H1 (cell line): ENCODE measurements at regions not wholly inside any gene's neighbourhood (a gene's known extent, or its start where the extent isn't known, plus 50 kb on each side); places are given as distances from the start of the nearest gene placed in this dataset.
A peak's percentile ranks its signal among the peaks of the same experiment; 100 is the strongest.

Experiments
- CTCF ChIA-PET: fragments of 300-600 bp; sonication (Branson Sonifier 250); formaldehyde crosslinking; loops from one replicate; lab custom pipeline; 2021; ENCODE audit not compliant: partially characterized antibody; lab: Charles Lee
- POLR2A ChIA-PET: fragments of 300-600 bp; sonication (Branson Sonifier 250); formaldehyde crosslinking; loops from one replicate; lab custom pipeline; 2021; ENCODE audit warnings: inconsistent platforms; ENCODE audit not compliant: partially characterized antibody; lab: Charles Lee
- DNase-seq, 2 experiments: peaks; one replicate each; pipeline versions ENCODE4 v3.0.0 to v3.0.0-alpha.2; 2010 to 2022; ENCODE audit warnings: low spot score in 2 of 2, low read depth in 1 of 2, mixed read lengths in 1 of 2
- FAIRE-seq: peaks from 2 replicates; lab custom pipeline; 2011; peaks lifted over from hg19 to GRCh38; lab: Jason Lieb, UNC
- H2AFZ ChIP-seq: 2 replicates; pipeline ENCODE4 v1.8.1; 2012; ENCODE audit warnings: low read length, inconsistent platforms
- H2AK5ac ChIP-seq: 2 replicates; pipeline ENCODE4 v1.6.1; 2013; ENCODE audit warnings: low read depth, low read length
- H2BK120ac ChIP-seq: replicated peaks from 2 replicates; pipeline ENCODE3; 2013; ENCODE audit warnings: low read depth, low read length, inconsistent platforms
- H2BK12ac ChIP-seq: 2 replicates; pipeline ENCODE4 v1.6.1; 2013; ENCODE audit warnings: low read depth, low read length
- H2BK15ac ChIP-seq: 2 replicates; pipeline ENCODE4 v1.6.1; 2013; ENCODE audit warnings: low read length
- H2BK20ac ChIP-seq: 2 replicates; pipeline ENCODE4 v1.6.1; 2013; ENCODE audit warnings: low read length
- H2BK5ac ChIP-seq: 2 replicates; pipeline ENCODE4 v1.6.1; 2013; ENCODE audit warnings: low read depth, low read length
- H3K14ac ChIP-seq: 2 replicates; pipeline ENCODE4 v1.6.1; 2013; ENCODE audit warnings: inconsistent platforms; ENCODE audit not compliant: insufficient read length
- H3K18ac ChIP-seq: 2 replicates; pipeline ENCODE4 v1.6.1; 2013; ENCODE audit warnings: low read length; ENCODE audit errors: extremely low read depth
- H3K23ac ChIP-seq: 2 replicates; pipeline ENCODE4 v1.6.1; 2013; ENCODE audit warnings: inconsistent platforms; ENCODE audit not compliant: insufficient read length
- H3K23me2 ChIP-seq: 2 replicates; pipeline ENCODE4 v1.6.1; 2013; ENCODE audit warnings: low read depth, low read length
- H3K27ac ChIP-seq: 2 replicates; pipeline ENCODE4 v1.6.1; 2011; ENCODE audit warnings: low read depth, low read length, inconsistent platforms
- H3K27me3 ChIP-seq, 4 experiments: replicated peaks in 1 of 4; 1 replicate in 1 of 4; 2 replicates in 3 of 4; pipeline versions ENCODE4 v1.6.1 to v1.8.1; 2011 to 2013; ENCODE audit warnings: low read length in 3 of 4, mild to moderate bottlenecking in 3 of 4, inconsistent platforms in 2 of 4, mixed read lengths in 2 of 4, moderate library complexity in 1 of 4; ENCODE audit not compliant: control insufficient read depth in 3 of 4, insufficient read depth in 3 of 4; ENCODE audit errors: extremely low read depth in 1 of 4
- H3K36me3 ChIP-seq, 4 experiments: 2 replicates each; pipeline versions ENCODE4 v1.6.1 to v1.8.1; 2011 to 2013; ENCODE audit warnings: mild to moderate bottlenecking in 4 of 4, low read length in 3 of 4, moderate library complexity in 2 of 4, control low read depth in 1 of 4, inconsistent platforms in 1 of 4; ENCODE audit not compliant: insufficient read depth in 4 of 4, control insufficient read depth in 2 of 4
- H3K4ac ChIP-seq: replicated peaks from 2 replicates; pipeline ENCODE3; 2013; ENCODE audit warnings: low read length, low read depth, mixed read lengths, inconsistent platforms; ENCODE audit not compliant: insufficient read length
- H3K4me1 ChIP-seq, 4 experiments: replicated peaks in 1 of 4; 1 replicate in 1 of 4; 2 replicates in 3 of 4; pipeline versions ENCODE4 v1.6.1 to v1.8.1; 2011 to 2013; ENCODE audit warnings: low read length in 3 of 4, inconsistent platforms in 2 of 4, mixed read lengths in 1 of 4; ENCODE audit not compliant: insufficient read depth in 4 of 4, control insufficient read depth in 3 of 4
- H3K4me2 ChIP-seq, 2 experiments: 2 replicates each; pipeline versions ENCODE4 v1.6.1 to v1.8.1; 2011 to 2013; ENCODE audit warnings: low read depth in 2 of 2, low read length in 2 of 2, control low read depth in 1 of 2, inconsistent platforms in 1 of 2, mild to moderate bottlenecking in 1 of 2; ENCODE audit not compliant: insufficient read depth in 1 of 2
- H3K4me3 ChIP-seq, 4 experiments: fragments of 200-600, 300-600 bp in 1 of 4; sonication (generic), shearing (Covaris generic), sonication (Bioruptor Twin) in 1 of 4; 2 replicates each; pipeline versions ENCODE4 v1.5.1 to v1.8.1; 2011 to 2016; ENCODE audit warnings: low read length in 4 of 4, low read depth in 3 of 4, control low read depth in 2 of 4, inconsistent platforms in 2 of 4, mild to moderate bottlenecking in 2 of 4, mixed read lengths in 1 of 4, moderate library complexity in 1 of 4; ENCODE audit not compliant: insufficient read depth in 2 of 4; ENCODE audit errors: extremely low read depth in 1 of 4
- H3K56ac ChIP-seq: replicated peaks from 2 replicates; pipeline ENCODE3; 2013; ENCODE audit warnings: low read depth, mild to moderate bottlenecking, mixed read lengths, low read length, inconsistent platforms; ENCODE audit not compliant: insufficient read length
- H3K79me1 ChIP-seq: 2 replicates; pipeline ENCODE4 v1.6.1; 2013; ENCODE audit warnings: low read depth, low read length, control low read depth
- H3K79me2 ChIP-seq, 2 experiments: 2 replicates each; pipeline versions ENCODE4 v1.6.1 to v1.8.1; 2012 to 2013; ENCODE audit warnings: low read length in 2 of 2, mild to moderate bottlenecking in 2 of 2, inconsistent platforms in 1 of 2; ENCODE audit not compliant: insufficient read depth in 2 of 2, control insufficient read depth in 1 of 2
- H3K9ac ChIP-seq, 4 experiments: replicated peaks in 1 of 4; 1 replicate in 1 of 4; 2 replicates in 3 of 4; pipeline versions ENCODE4 v1.6.1 to v1.8.1; 2011 to 2013; ENCODE audit warnings: low read depth in 3 of 4, low read length in 3 of 4, control low read depth in 2 of 4, mild to moderate bottlenecking in 2 of 4, moderate library complexity in 2 of 4, inconsistent platforms in 1 of 4; ENCODE audit errors: extremely low read depth in 1 of 4
- H3K9me3 ChIP-seq, 2 experiments: 2 replicates each; pipeline versions ENCODE4 v1.6.1 to v1.8.1; 2012 to 2013; ENCODE audit warnings: mild to moderate bottlenecking in 2 of 2, moderate library complexity in 2 of 2, control low read depth in 1 of 2, inconsistent platforms in 1 of 2, low read depth in 1 of 2, low read length in 1 of 2, mixed read lengths in 1 of 2; ENCODE audit not compliant: insufficient read depth in 2 of 2
- H4K20me1 ChIP-seq, 2 experiments: replicated peaks in 1 of 2; 2 replicates each; pipeline versions ENCODE3 to v1.8.1; 2011 to 2013; ENCODE audit warnings: inconsistent platforms in 2 of 2, low read length in 2 of 2, mild to moderate bottlenecking in 1 of 2; ENCODE audit not compliant: insufficient read depth in 2 of 2, control insufficient read depth in 1 of 2
- H4K5ac ChIP-seq: 2 replicates; pipeline ENCODE4 v1.6.1; 2013; ENCODE audit warnings: low read length, low read depth, mixed read lengths, inconsistent platforms; ENCODE audit not compliant: insufficient read length
- H4K8ac ChIP-seq: 2 replicates; pipeline ENCODE4 v1.8.0; 2013; ENCODE audit warnings: mild to moderate bottlenecking, moderate library complexity, low read length, inconsistent platforms; ENCODE audit not compliant: insufficient read depth; ENCODE audit errors: extremely low read depth
- H4K91ac ChIP-seq: replicated peaks from 2 replicates; pipeline ENCODE3; 2013; ENCODE audit warnings: low read length, mixed read lengths, inconsistent platforms; ENCODE audit not compliant: insufficient read length
- CBX5 ChIP-seq: fragments of 300-800, 300-1000 bp; sonication (generic); IDR thresholded peaks from 2 replicates; pipeline ENCODE4 v1.7.1; 2016; ENCODE audit warnings: antibody characterized with exemption, low read length, low read depth
- CREB1 ChIP-seq: IDR thresholded peaks from 2 replicates; pipeline ENCODE4 v1.6.1; 2012; ENCODE audit warnings: inconsistent platforms
- EGR1 ChIP-seq: IDR thresholded peaks from 2 replicates; pipeline ENCODE4 v1.6.1; 2011; ENCODE audit warnings: low read depth, low read length, borderline replicate concordance
- FOSL1 ChIP-seq: IDR thresholded peaks from 2 replicates; pipeline ENCODE4 v1.6.1; 2011; ENCODE audit warnings: mild to moderate bottlenecking, low read depth, low read length, moderate library complexity; ENCODE audit not compliant: insufficient read depth
- JUND ChIP-seq: IDR thresholded peaks from 2 replicates; pipeline ENCODE4 v1.6.1; 2011; ENCODE audit warnings: mild to moderate bottlenecking, improper control_type of control experiment, low read length
- MAFK ChIP-seq: IDR thresholded peaks from 2 replicates; pipeline ENCODE4 v1.6.1; 2012; ENCODE audit warnings: low read depth, mild to moderate bottlenecking, improper control_type of control experiment, low read length
- RFX5 ChIP-seq: IDR thresholded peaks from 2 replicates; pipeline ENCODE4 v1.6.1; 2011; ENCODE audit warnings: low read depth, low read length, improper control_type of control experiment, borderline replicate concordance
- RNF2 ChIP-seq: fragments of 200-900, 300-1000 bp; sonication (generic); IDR thresholded peaks from 2 replicates; pipeline ENCODE4 v1.7.1; 2016; ENCODE audit warnings: borderline replicate concordance, low read depth, mild to moderate bottlenecking, antibody characterized with exemption, low read length; ENCODE audit not compliant: poor library complexity, severe bottlenecking; ENCODE audit errors: missing control alignments
- SP4 ChIP-seq: IDR thresholded peaks from 2 replicates; pipeline ENCODE4 v1.6.1; 2012; ENCODE audit warnings: low read length, inconsistent platforms
- SRF ChIP-seq: IDR thresholded peaks from 2 replicates; pipeline ENCODE4 v1.6.1; 2011; ENCODE audit warnings: mild to moderate bottlenecking, low read depth, low read length, moderate library complexity
- WGBS, 2 experiments: shearing (Covaris generic) in 1 of 2; methylation state at CpG; one replicate each; pipeline versions ENCODE4 v1.1.6 to v1.1.7; 2013 to 2015; ENCODE audit warnings: low lambda C conversion rate in 2 of 2, mixed read lengths in 2 of 2, inconsistent platforms in 1 of 2, low coverage in 1 of 2, missing lambda C conversion rate in 1 of 2; ENCODE audit not compliant: insufficient replicate concordance in 2 of 2, insufficient coverage in 1 of 2, insufficient read length in 1 of 2; ENCODE audit errors: extremely low coverage in 1 of 2, missing lambda C conversion rate in 1 of 2; 5-methylcytosine and 5-hydroxymethylcytosine counted together
- TF ChIP-seq, protein P1 (sequence below): IDR thresholded peaks from 2 replicates; pipeline ENCODE4 v1.6.1; 2012; ENCODE audit warnings: inconsistent platforms
- TF ChIP-seq, protein P2 (sequence below): IDR thresholded peaks from 2 replicates; pipeline ENCODE4 v1.6.1; 2011; ENCODE audit warnings: low read depth, mild to moderate bottlenecking, low read length; ENCODE audit not compliant: insufficient read depth
- TF ChIP-seq, protein P3 (sequence below): IDR thresholded peaks from 2 replicates; pipeline ENCODE4 v1.6.1; 2012; ENCODE audit warnings: inconsistent platforms

DNA sequence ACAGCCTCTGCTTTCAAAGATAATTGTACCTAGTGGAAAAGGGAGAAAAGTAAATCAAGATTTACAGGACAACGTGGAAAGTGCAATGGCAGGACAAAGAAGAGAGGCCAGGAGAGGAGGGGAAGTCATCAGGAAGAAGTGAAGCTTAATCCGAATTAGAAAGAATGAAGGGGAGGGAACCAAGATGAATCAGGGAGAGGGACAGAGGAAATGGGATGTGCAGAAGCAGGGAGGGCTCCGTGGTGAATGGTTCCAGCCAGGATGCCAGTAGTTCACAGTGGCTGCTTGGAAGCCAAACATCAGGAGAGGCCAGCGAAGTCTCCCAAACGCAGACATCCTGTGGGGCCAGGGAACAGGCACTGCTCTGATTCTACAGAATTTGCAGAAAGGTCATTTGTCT, 144.4 kb downstream of the LIG4 start:
- Histone ChIP-seq H3K27ac (no peak overlapping the region), H3K27me3 (no peaks in the 10 kb centered on the region), H3K4ac (no peak overlapping the region), H3K56ac (no peak overlapping the region), H3K23ac (no peak overlapping the region), H3K14ac (no peak overlapping the region), H4K8ac (no peak overlapping the region), H3K36me3 (no peaks in the 10 kb centered on the region), H2BK120ac (no peak overlapping the region), H3K79me1 (no peaks in the 10 kb centered on the region), H4K20me1 (no peaks in the 10 kb centered on the region), H2BK5ac (no peak overlapping the region), H3K9ac (no peak overlapping the region), H4K5ac (no peak overlapping the region), H2BK12ac (no peak overlapping the region), H2AFZ (peak overlapping the region; percentile 74), H3K18ac (no peak overlapping the region), H3K9me3 (peaks cover 5 to 9% of the 10 kb centered on the region in 2 experiments; a peak in 2 of 4 replicates), H3K79me2 (no peaks in the 10 kb centered on the region), H3K4me1 (no peaks in the 10 kb centered on the region), H3K23me2 (no peaks in the 10 kb centered on the region), H2BK15ac (no peak overlapping the region), H4K91ac (no peak overlapping the region), H2AK5ac (no peak overlapping the region), H3K4me2 (no peak overlapping the region), H2BK20ac (no peak overlapping the region), H3K4me3 (no peak overlapping the region)
- ChIA-PET CTCF (interaction anchor here (1.7 to 1.9 kb wide), 2 partner anchors 10 to 16 kb away, joined by 6 to 9 read pairs; no protein-coding TSS in a partner anchor), POLR2A (no interaction called here)
- 61% methylated on average over 5 of the region's 5 CpGs; no CpG with 5 or more reads in 1 of the 2 experiments for WGBS, 2 experiments
- DNase-seq = no peak
- no peak for FAIRE-seq
- TF ChIP-seq MAFK (no peak), FOSL1 (no peak), JUND (no peak), SP4 (no peak), CREB1 (no peak), CBX5 (no peak), EGR1 (no peak), RFX5 (no peak), RNF2 (no peak), SRF (no peak)
- TF ChIP-seq, protein P1, sequence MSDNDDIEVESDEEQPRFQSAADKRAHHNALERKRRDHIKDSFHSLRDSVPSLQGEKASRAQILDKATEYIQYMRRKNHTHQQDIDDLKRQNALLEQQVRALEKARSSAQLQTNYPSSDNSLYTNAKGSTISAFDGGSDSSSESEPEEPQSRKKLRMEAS = no peak
- TF ChIP-seq, protein P2, sequence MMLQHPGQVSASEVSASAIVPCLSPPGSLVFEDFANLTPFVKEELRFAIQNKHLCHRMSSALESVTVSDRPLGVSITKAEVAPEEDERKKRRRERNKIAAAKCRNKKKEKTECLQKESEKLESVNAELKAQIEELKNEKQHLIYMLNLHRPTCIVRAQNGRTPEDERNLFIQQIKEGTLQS = no peak
- TF ChIP-seq, protein P3, sequence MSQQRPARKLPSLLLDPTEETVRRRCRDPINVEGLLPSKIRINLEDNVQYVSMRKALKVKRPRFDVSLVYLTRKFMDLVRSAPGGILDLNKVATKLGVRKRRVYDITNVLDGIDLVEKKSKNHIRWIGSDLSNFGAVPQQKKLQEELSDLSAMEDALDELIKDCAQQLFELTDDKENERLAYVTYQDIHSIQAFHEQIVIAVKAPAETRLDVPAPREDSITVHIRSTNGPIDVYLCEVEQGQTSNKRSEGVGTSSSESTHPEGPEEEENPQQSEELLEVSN = no peak
